ENCODE measurements at regions not wholly inside any gene's neighbourhood (a gene's known extent, or its start where the extent isn't known, plus 50 kb on each side); places are given as distances from the start of the nearest gene placed in this dataset.

- DNase-seq (no peak), ATAC-seq (ENCODE audit: insufficient read depth, low read depth) (no peak)
- no peak overlapping the region for H3K4me2 ChIP-seq (ENCODE audit: insufficient read depth, low read length)
- H3K36me3 ChIP-seq (ENCODE audit: insufficient read depth, low read length) = no peaks in the 10 kb centered on the region
- H3K9ac ChIP-seq (ENCODE audit: low read depth, low read length) = no peak overlapping the region
- no peak overlapping the region for H3K4me3 ChIP-seq (ENCODE audit: low read depth in 1 of 2, low read length in 2 of 2)
- no peak overlapping the region for H2AFZ ChIP-seq (ENCODE audit: low read depth, low read length)
- no peaks in the 10 kb centered on the region for H3K9me3 ChIP-seq (ENCODE audit: insufficient read depth, low read length, severe bottlenecking)
- H4K20me1 ChIP-seq (ENCODE audit: insufficient read depth, low read length) = no peaks in the 10 kb centered on the region
- no peaks in the 10 kb centered on the region for H3K27me3 ChIP-seq (ENCODE audit: insufficient read depth, low read length, poor library complexity)
- H3K79me2 ChIP-seq (ENCODE audit: insufficient read depth, low read length) = no peaks in the 10 kb centered on the region
- no peaks in the 10 kb centered on the region for H3K4me1 ChIP-seq (ENCODE audit: insufficient read depth, low read length)
- H3K27ac ChIP-seq (ENCODE audit: low read length) = no peak overlapping the region
- TF ChIP-seq EZH2 (IDR thresholded peaks at IDR 0.05; ENCODE audit: borderline replicate concordance, low read depth, low read length, severe bottlenecking) (no peak), CTCF (IDR thresholded peaks at IDR 0.05; ENCODE audit: borderline replicate concordance, extremely low read depth, low read length, poor library complexity, severe bottlenecking) (no peak)
These were observed 588.3 kb downstream of the NPHP4 start for GRCh38 chr1:5403935-5404334.

DNA sequence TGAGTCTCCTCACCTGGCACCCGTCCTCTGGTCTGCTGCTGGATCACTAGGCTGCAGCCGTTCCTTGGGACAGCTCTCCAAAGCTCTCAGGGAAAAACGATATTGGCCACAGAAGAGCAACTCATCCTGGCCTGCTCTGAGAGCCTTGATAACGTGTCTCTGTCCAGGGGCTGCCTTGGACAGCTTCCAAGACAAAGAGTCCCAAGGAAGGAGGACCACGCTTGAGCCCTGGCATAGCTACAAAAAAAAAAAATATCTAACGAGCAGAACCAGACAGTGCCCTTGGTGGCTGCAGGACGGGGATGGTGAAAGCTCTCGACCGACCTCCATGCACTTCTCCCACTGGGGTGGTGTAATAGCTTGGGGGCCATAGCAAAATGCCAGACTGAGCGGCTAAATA is 589.6 kb downstream of the NPHP4 start:
- Histone ChIP-seq H3K9me3 (ENCODE audit: insufficient read depth, low read length, severe bottlenecking) (no peaks in the 10 kb centered on the region), H3K4me1 (ENCODE audit: insufficient read depth, low read length) (no peaks in the 10 kb centered on the region), H3K27me3 (ENCODE audit: insufficient read depth, low read length, poor library complexity) (no peaks in the 10 kb centered on the region), H3K36me3 (ENCODE audit: insufficient read depth, low read length) (no peaks in the 10 kb centered on the region), H3K27ac (ENCODE audit: low read length) (no peak overlapping the region), H3K4me3 (ENCODE audit: low read depth in 1 of 2, low read length in 2 of 2) (no peak overlapping the region), H3K4me2 (ENCODE audit: insufficient read depth, low read length) (no peak overlapping the region), H3K9ac (ENCODE audit: low read depth, low read length) (no peak overlapping the region), H4K20me1 (ENCODE audit: insufficient read depth, low read length) (no peaks in the 10 kb centered on the region), H2AFZ (ENCODE audit: low read depth, low read length) (no peak overlapping the region), H3K79me2 (ENCODE audit: insufficient read depth, low read length) (no peaks in the 10 kb centered on the region)
- TF ChIP-seq CTCF (IDR thresholded peaks at IDR 0.05; ENCODE audit: borderline replicate concordance, extremely low read depth, low read length, poor library complexity, severe bottlenecking) (no peak), EZH2 (IDR thresholded peaks at IDR 0.05; ENCODE audit: borderline replicate concordance, low read depth, low read length, severe bottlenecking) (no peak)
- no peak for DNase-seq
- no peak for ATAC-seq (ENCODE audit: insufficient read depth, low read depth)

DNA sequence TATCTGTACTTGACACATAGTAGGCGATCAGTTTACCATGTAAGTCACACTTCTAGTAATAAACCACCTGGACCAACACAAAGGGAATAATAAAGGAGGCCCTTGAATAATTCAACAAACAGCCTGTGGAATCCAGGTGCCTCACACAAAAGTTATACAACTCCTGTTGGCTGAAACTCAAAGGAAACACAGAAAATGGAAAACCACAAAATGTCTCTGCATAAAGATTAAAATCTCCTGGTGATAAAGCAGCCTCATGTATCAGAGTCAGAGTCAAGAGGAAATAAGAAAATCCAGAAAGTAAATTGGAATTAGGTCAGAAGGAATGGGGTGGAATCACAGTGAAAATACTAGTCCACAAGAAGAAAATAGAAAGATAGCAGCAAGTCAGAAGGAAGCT is 592.5 kb downstream of the NPHP4 start:
- Histone ChIP-seq H4K20me1 (ENCODE audit: insufficient read depth, low read length) (no peaks in the 10 kb centered on the region), H2AFZ (ENCODE audit: low read depth, low read length) (no peak overlapping the region), H3K4me2 (ENCODE audit: insufficient read depth, low read length) (no peak overlapping the region), H3K27me3 (ENCODE audit: insufficient read depth, low read length, poor library complexity) (no peaks in the 10 kb centered on the region), H3K36me3 (ENCODE audit: insufficient read depth, low read length) (no peaks in the 10 kb centered on the region), H3K4me3 (ENCODE audit: low read depth in 1 of 2, low read length in 2 of 2) (no peak overlapping the region), H3K9me3 (ENCODE audit: insufficient read depth, low read length, severe bottlenecking) (no peaks in the 10 kb centered on the region), H3K27ac (ENCODE audit: low read length) (no peak overlapping the region), H3K4me1 (ENCODE audit: insufficient read depth, low read length) (no peaks in the 10 kb centered on the region), H3K9ac (ENCODE audit: low read depth, low read length) (no peak overlapping the region), H3K79me2 (ENCODE audit: insufficient read depth, low read length) (no peaks in the 10 kb centered on the region)
- no peak for ATAC-seq (ENCODE audit: insufficient read depth, low read depth)
- DNase-seq = no peak
- TF ChIP-seq EZH2 (IDR thresholded peaks at IDR 0.05; ENCODE audit: borderline replicate concordance, low read depth, low read length, severe bottlenecking) (no peak), CTCF (IDR thresholded peaks at IDR 0.05; ENCODE audit: borderline replicate concordance, extremely low read depth, low read length, poor library complexity, severe bottlenecking) (no peak)

DNA sequence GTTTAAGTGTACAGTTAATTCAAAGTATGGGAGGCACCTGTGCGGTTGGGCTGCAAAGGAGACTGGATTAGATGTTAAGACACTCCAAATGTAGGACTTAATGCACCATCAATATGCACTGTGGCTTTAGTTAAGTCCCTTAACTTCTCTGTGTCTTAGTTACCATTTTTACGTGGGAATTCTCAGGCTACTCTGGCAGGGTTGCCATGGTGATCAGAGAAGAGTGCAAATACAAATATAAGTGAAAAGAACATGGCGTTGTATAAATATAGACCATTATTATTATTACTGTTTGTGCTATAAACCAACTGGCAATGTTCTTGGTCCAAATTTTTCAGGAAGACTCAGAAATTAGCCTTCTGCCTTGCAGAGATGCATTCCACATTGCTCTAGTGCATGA is 595.6 kb downstream of the NPHP4 start:
- ATAC-seq (ENCODE audit: insufficient read depth, low read depth) = no peak
- TF ChIP-seq EZH2 (IDR thresholded peaks at IDR 0.05; ENCODE audit: borderline replicate concordance, low read depth, low read length, severe bottlenecking) = no peak
- no peak for TF ChIP-seq CTCF (IDR thresholded peaks at IDR 0.05; ENCODE audit: borderline replicate concordance, extremely low read depth, low read length, poor library complexity, severe bottlenecking)
- H3K27me3 ChIP-seq (ENCODE audit: insufficient read depth, low read length, poor library complexity) = no peaks in the 10 kb centered on the region
- H2AFZ ChIP-seq (ENCODE audit: low read depth, low read length) = no peak overlapping the region
- H3K79me2 ChIP-seq (ENCODE audit: insufficient read depth, low read length) = no peaks in the 10 kb centered on the region
- H3K4me3 ChIP-seq (ENCODE audit: low read depth in 1 of 2, low read length in 2 of 2) = no peak overlapping the region
- no peaks in the 10 kb centered on the region for H4K20me1 ChIP-seq (ENCODE audit: insufficient read depth, low read length)
- no peak for DNase-seq
- H3K4me2 ChIP-seq (ENCODE audit: insufficient read depth, low read length) = no peak overlapping the region
- no peaks in the 10 kb centered on the region for H3K36me3 ChIP-seq (ENCODE audit: insufficient read depth, low read length)
- H3K4me1 ChIP-seq (ENCODE audit: insufficient read depth, low read length) = no peaks in the 10 kb centered on the region
- H3K9ac ChIP-seq (ENCODE audit: low read depth, low read length) = no peak overlapping the region
- no peak overlapping the region for H3K27ac ChIP-seq (ENCODE audit: low read length)
- no peaks in the 10 kb centered on the region for H3K9me3 ChIP-seq (ENCODE audit: insufficient read depth, low read length, severe bottlenecking)
